ENCODE measurements at regions not wholly inside any gene's neighbourhood (a gene's known extent, or its start where the extent isn't known, plus 50 kb on each side); places are given as distances from the start of the nearest gene placed in this dataset.

DNA sequence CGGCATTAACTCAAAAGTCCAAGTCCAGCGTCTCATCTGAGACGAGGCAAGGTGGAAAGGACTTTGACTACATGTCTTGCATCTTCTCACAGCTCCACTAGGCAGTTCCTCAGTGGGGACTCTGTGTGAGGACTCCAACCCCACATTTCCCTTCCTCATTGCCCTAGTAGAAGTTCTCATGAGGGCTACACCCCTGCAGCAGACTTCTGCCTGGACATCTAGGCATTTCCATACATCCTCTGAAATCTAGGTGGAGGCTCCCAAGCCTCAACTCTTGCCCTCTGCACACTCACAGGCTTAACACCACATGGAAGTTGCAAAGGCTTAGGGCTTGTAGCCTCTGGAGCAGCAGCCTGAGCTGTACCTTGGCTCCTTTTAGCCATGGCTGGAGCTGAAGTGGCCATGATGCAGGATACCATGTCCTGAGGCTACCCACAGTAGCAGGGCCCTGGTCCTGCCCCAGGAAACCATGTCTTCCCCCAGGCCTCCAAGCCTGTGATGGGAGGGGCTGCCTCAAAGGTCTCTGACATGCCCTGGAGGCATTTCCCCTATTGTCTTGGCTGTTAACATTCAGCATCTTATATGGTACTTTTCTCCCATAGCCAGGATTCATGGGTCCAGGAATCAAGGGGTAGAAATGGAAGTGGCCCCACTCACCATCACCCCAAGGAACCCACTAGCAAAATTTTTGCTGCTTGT, 194.6 kb upstream of the KCNG1 start:
- TF ChIP-seq ZNF565 (CRISPR knock-in tag; conservative IDR thresholded peaks at IDR 0.05; ENCODE audit: low read depth) (no peak), ZNF8 (CRISPR knock-in tag; IDR thresholded peaks at IDR 0.05) (no peak), RARB (CRISPR knock-in tag; IDR thresholded peaks at IDR 0.05) (no peak), GLIS3 (CRISPR knock-in tag; IDR thresholded peaks at IDR 0.05) (no peak)

Measured in SK-N-SH treated with all-trans-retinoic acid at 6 μM for 48 hours (cell line).